ENCODE measurements at regions not wholly inside any gene's neighbourhood (a gene's known extent, or its start where the extent isn't known, plus 50 kb on each side); places are given as distances from the start of the nearest gene placed in this dataset.
"Not testable (repeated sequence)": the region's sequence is repeated elsewhere in the genome, so short reads cannot be mapped to it uniquely, and the experiment has no call there.

- DNase-seq (ENCODE audit: low read depth) = no peak
Measured at GRCh38 chr5:87529486-87530076, 116.9 kb upstream of the CCNH start.

GRCh38 chr5:87526131-87526530 is 113.4 kb upstream of the CCNH start:
- DNase-seq (ENCODE audit: low read depth) = no peak

GRCh38 chr5:87524217-87524616 is 111.5 kb upstream of the CCNH start:
- DNase-seq (ENCODE audit: low read depth) = no peak

- not testable (repeated sequence) for DNase-seq (ENCODE audit: low read depth)
Measured at GRCh38 chr5:87511778-87512177, 99.0 kb upstream of the CCNH start.

GRCh38 chr5:87503004-87503403 is 90.3 kb upstream of the CCNH start:
- no peak for DNase-seq (ENCODE audit: low read depth)

- DNase-seq (ENCODE audit: low read depth) = no peak
Measured at GRCh38 chr5:87499478-87500410, 87.0 kb upstream of the CCNH start.

All from fibroblast of the conjunctiva (primary cell).